Stimulated activated naive CD8-positive, alpha-beta T cell treated with anti-CD3 and anti-CD28 coated beads, Interleukin-15, Interleukin-2, amounts not matched to agents 100 ng/mL and 50 ng/mL, for 24 hours (primary cell): ENCODE measurements at regions not wholly inside any gene's neighbourhood (a gene's known extent, or its start where the extent isn't known, plus 50 kb on each side); places are given as distances from the start of the nearest gene placed in this dataset.
"Not testable (repeated sequence)": the region's sequence is repeated elsewhere in the genome, so short reads cannot be mapped to it uniquely, and the experiment has no call there.

Experiments
- H3K27ac Mint-ChIP-seq: one replicate; pipeline ENCODE4 v1.8.0; 2021; ENCODE audit warnings: mild to moderate bottlenecking, mixed read lengths
- H3K27me3 Mint-ChIP-seq: one replicate; pipeline ENCODE4 v1.8.0; 2021; ENCODE audit warnings: mixed read lengths
- H3K36me3 Mint-ChIP-seq: one replicate; pipeline ENCODE4 v1.8.0; 2021; ENCODE audit warnings: low read depth, mixed read lengths
- H3K4me1 Mint-ChIP-seq: one replicate; pipeline ENCODE4 v1.8.0; 2021; ENCODE audit warnings: low read depth, mixed read lengths
- H3K4me3 Mint-ChIP-seq: one replicate; pipeline ENCODE4 v1.8.0; 2021; ENCODE audit warnings: mild to moderate bottlenecking, mixed read lengths
- H3K9me3 Mint-ChIP-seq: one replicate; pipeline ENCODE4 v1.8.0; 2021; ENCODE audit warnings: mixed read lengths

DNA sequence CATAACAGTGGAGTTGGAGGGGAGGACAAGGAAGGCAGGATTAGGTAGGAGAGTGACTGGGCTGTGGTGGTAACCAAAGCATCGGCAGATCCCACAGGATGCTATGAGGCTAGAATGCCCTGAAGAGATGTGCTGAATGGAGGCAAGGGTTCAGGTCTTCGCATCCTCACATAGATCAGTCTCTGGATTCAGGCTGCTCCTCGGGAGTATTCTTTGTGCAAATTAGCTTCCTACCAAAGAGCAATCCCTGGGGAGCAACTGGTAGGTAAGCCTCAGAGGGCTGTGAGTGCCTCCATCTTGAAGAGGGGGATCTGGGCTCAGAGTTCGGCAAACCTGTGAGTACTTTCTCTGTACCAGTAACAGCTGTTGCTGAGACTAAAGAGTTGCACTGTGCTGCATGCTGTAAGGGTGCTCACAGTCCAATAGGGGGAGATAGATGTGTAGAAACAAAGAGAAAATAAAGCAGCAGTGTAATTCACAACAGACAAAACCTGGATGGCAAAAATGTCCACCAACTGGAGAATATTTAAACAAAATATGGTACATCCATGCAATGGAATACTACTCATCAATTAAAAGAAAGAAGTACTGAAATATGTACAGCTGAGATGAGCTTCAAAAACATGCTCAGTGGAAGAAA lies 322.4 kb upstream of the DEPDC1 start:
- no peak overlapping the region for H3K27ac Mint-ChIP-seq
- H3K4me1 Mint-ChIP-seq, result no peaks in the 10 kb centered on the region
- no peaks in the 10 kb centered on the region for H3K27me3 Mint-ChIP-seq
- H3K4me3 Mint-ChIP-seq, result no peak overlapping the region
- H3K36me3 Mint-ChIP-seq, result no peaks in the 10 kb centered on the region
- H3K9me3 Mint-ChIP-seq, result peaks cover 6% of the 10 kb centered on the region

- H3K9me3 Mint-ChIP-seq, result peaks cover 6% of the 10 kb centered on the region
- no peaks in the 10 kb centered on the region for H3K27me3 Mint-ChIP-seq
- H3K4me1 Mint-ChIP-seq, result no peaks in the 10 kb centered on the region
- H3K4me3 Mint-ChIP-seq, result no peak overlapping the region
- no peak overlapping the region for H3K27ac Mint-ChIP-seq
- H3K36me3 Mint-ChIP-seq, result no peaks in the 10 kb centered on the region
Observed at GRCh38 chr1:68820151-68820550, 323.3 kb upstream of the DEPDC1 start.

DNA sequence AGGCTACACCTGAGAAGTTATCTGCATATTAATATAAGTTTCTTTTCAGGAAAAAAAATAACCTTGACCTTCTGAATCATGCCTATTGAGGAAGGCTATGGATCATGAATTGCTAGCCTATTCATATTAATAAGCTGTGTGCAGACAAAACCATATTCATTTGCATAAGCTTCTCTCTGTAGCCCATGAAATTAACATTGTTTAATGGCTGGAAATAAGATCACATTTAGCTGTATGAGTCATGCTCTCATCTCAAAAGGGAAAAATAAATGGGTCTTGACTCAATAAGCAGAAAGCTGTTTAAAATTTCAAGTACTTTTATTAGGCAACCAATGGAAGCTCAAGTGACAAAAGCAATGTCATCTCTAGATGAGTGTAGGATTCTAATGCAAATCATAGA lies 330.0 kb upstream of the DEPDC1 start:
- Mint-ChIP-seq H3K36me3 (no peaks in the 10 kb centered on the region), H3K9me3 (peaks cover 17% of the 10 kb centered on the region), H3K27me3 (no peaks in the 10 kb centered on the region), H3K4me3 (no peak overlapping the region), H3K27ac (no peak overlapping the region), H3K4me1 (no peaks in the 10 kb centered on the region)

GRCh38 chr1:68827261-68827660 lies 330.4 kb upstream of the DEPDC1 start:
- Mint-ChIP-seq H3K27me3 (no peaks in the 10 kb centered on the region), H3K4me3 (no peak overlapping the region), H3K9me3 (peaks cover 17% of the 10 kb centered on the region), H3K36me3 (no peaks in the 10 kb centered on the region), H3K4me1 (no peaks in the 10 kb centered on the region), H3K27ac (no peak overlapping the region)

- Mint-ChIP-seq H3K4me1 (no peaks in the 10 kb centered on the region), H3K27me3 (no peaks in the 10 kb centered on the region), H3K36me3 (no peaks in the 10 kb centered on the region), H3K27ac (no peak overlapping the region), H3K9me3 (peaks cover 17% of the 10 kb centered on the region), H3K4me3 (no peak overlapping the region)
Observed at GRCh38 chr1:68828013-68828412, 331.1 kb upstream of the DEPDC1 start.

DNA sequence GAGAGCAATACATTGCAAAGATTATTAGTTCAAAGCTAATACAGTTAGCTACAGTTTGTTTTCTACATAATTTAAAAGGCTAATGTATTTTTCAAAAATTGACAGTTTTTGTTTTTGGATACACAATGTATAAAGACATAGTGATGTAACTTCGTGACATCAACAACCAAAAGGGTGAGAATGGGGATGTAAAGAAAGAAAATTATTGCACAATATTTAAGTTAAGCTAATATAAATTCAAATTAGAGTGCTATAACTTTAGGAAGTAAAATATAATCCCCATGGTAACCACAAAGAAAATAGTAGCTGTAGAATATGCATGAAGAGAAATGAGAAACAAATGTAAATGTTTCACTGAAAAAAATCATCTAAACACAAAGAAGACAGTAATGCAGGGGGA lies 334.4 kb upstream of the DEPDC1 start:
- Mint-ChIP-seq H3K4me1 (no peaks in the 10 kb centered on the region), H3K9me3 (peaks cover 23% of the 10 kb centered on the region), H3K27ac (no peak overlapping the region), H3K36me3 (no peaks in the 10 kb centered on the region), H3K4me3 (no peak overlapping the region), H3K27me3 (no peaks in the 10 kb centered on the region)

DNA sequence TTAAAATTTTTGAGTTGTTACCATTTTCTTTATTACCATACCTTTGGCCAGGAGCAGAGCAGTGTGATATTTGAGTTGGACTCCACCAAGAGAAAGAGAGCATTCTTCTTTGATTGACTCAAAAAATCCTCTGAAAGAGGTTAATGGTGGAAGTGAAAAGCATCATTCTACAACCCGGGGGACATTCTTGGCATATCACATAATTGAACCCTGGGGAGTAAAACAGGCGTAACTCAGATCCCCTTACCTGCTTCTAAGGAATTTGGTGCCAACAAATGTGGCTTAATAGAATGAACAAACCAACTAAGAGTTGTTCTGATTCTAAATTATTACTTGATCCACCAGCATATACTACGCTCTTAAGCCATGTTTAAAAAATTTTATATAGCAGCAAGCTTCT lies 351.1 kb upstream of the DEPDC1 start:
- Mint-ChIP-seq H3K27ac (no peak overlapping the region), H3K9me3 (peaks cover 10% of the 10 kb centered on the region), H3K4me1 (no peaks in the 10 kb centered on the region), H3K4me3 (no peak overlapping the region), H3K36me3 (no peaks in the 10 kb centered on the region), H3K27me3 (no peaks in the 10 kb centered on the region)

GRCh38 chr1:68868606-68869005 lies 371.7 kb upstream of the DEPDC1 start:
- no peaks in the 10 kb centered on the region for H3K36me3 Mint-ChIP-seq
- H3K4me1 Mint-ChIP-seq, result no peaks in the 10 kb centered on the region
- H3K27ac Mint-ChIP-seq, result no peak overlapping the region
- H3K4me3 Mint-ChIP-seq, result no peak overlapping the region
- peaks cover 8% of the 10 kb centered on the region for H3K9me3 Mint-ChIP-seq
- no peaks in the 10 kb centered on the region for H3K27me3 Mint-ChIP-seq

GRCh38 chr1:68873144-68873543 lies 376.3 kb upstream of the DEPDC1 start:
- no peaks in the 10 kb centered on the region for H3K27me3 Mint-ChIP-seq
- H3K9me3 Mint-ChIP-seq, result peaks cover 18% of the 10 kb centered on the region
- no peak overlapping the region for H3K4me3 Mint-ChIP-seq
- H3K36me3 Mint-ChIP-seq, result no peaks in the 10 kb centered on the region
- H3K27ac Mint-ChIP-seq, result no peak overlapping the region
- H3K4me1 Mint-ChIP-seq, result no peaks in the 10 kb centered on the region

GRCh38 chr1:68881330-68882194 lies 384.7 kb upstream of the DEPDC1 start:
- not testable (repeated sequence) for H3K27ac Mint-ChIP-seq, H3K36me3 Mint-ChIP-seq, H3K27me3 Mint-ChIP-seq, H3K4me3 Mint-ChIP-seq, H3K4me1 Mint-ChIP-seq, H3K9me3 Mint-ChIP-seq

- peaks cover 4% of the 10 kb centered on the region for H3K9me3 Mint-ChIP-seq
- no peaks in the 10 kb centered on the region for H3K36me3 Mint-ChIP-seq
- no peak overlapping the region for H3K4me3 Mint-ChIP-seq
- no peaks in the 10 kb centered on the region for H3K27me3 Mint-ChIP-seq
- no peak overlapping the region for H3K27ac Mint-ChIP-seq
- H3K4me1 Mint-ChIP-seq, result no peaks in the 10 kb centered on the region
Observed at GRCh38 chr1:68889471-68889870, 392.6 kb upstream of the DEPDC1 start.

- Mint-ChIP-seq H3K4me3 (no peak overlapping the region), H3K36me3 (no peaks in the 10 kb centered on the region), H3K4me1 (no peaks in the 10 kb centered on the region), H3K27me3 (no peaks in the 10 kb centered on the region), H3K9me3 (peaks cover 4% of the 10 kb centered on the region), H3K27ac (no peak overlapping the region)
Observed at GRCh38 chr1:68890736-68891135, 393.9 kb upstream of the DEPDC1 start.

GRCh38 chr1:68904477-68904876 lies 407.6 kb upstream of the DEPDC1 start:
- Mint-ChIP-seq H3K4me1 (no peaks in the 10 kb centered on the region), H3K9me3 (peaks cover 9% of the 10 kb centered on the region), H3K4me3 (no peak overlapping the region), H3K27ac (no peak overlapping the region), H3K36me3 (no peaks in the 10 kb centered on the region), H3K27me3 (no peaks in the 10 kb centered on the region)

GRCh38 chr1:68906431-68906830 lies 409.5 kb upstream of the DEPDC1 start:
- Mint-ChIP-seq H3K9me3 (peaks cover 14% of the 10 kb centered on the region), H3K27ac (no peak overlapping the region), H3K4me3 (no peak overlapping the region), H3K36me3 (no peaks in the 10 kb centered on the region), H3K4me1 (no peaks in the 10 kb centered on the region), H3K27me3 (no peaks in the 10 kb centered on the region)

- Mint-ChIP-seq H3K4me3 (no peak overlapping the region), H3K27me3 (no peaks in the 10 kb centered on the region), H3K27ac (no peak overlapping the region), H3K4me1 (no peaks in the 10 kb centered on the region), H3K9me3 (peaks cover 14% of the 10 kb centered on the region), H3K36me3 (no peaks in the 10 kb centered on the region)
Observed at GRCh38 chr1:68907491-68907890, 410.6 kb upstream of the DEPDC1 start.

GRCh38 chr1:68908316-68908715 lies 411.4 kb upstream of the DEPDC1 start:
- Mint-ChIP-seq H3K27ac (no peak overlapping the region), H3K4me3 (no peak overlapping the region), H3K27me3 (no peaks in the 10 kb centered on the region), H3K36me3 (no peaks in the 10 kb centered on the region), H3K9me3 (peaks cover 14% of the 10 kb centered on the region), H3K4me1 (no peaks in the 10 kb centered on the region)
